HG02798 (cell line): ENCODE measurements at regions not wholly inside any gene's neighbourhood (a gene's known extent, or its start where the extent isn't known, plus 50 kb on each side); places are given as distances from the start of the nearest gene placed in this dataset.

Experiments
- ATAC-seq: cut with Tn5 transposase; IDR thresholded peaks from one replicate; pipeline ENCODE4 v1.9.1; 2021; ENCODE audit warnings: mild to moderate bottlenecking; ENCODE audit not compliant: unreplicated experiment, poor library complexity

DNA sequence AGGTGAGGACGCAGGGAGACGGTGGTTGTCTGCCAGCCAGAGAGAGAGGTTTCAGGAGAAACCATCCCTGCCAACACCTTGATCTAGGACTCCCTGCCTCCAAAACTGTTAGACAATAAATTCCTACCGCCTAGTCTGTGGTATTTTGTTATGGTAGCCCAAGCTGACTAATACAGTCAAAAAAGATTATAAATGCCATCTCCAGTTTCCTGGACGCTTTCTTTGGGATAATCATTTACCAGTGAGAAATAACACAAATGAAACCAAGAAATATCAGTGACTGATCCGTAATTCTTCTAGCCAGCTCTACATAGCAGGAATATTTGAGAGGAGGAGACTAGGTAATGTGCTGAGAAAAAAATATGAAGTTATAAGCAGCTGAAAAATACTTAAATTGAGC lies 707.8 kb upstream of the LMCD1 start:
- no peak for ATAC-seq

- ATAC-seq, result no peak
Measured at GRCh38 chr3:7798276-7798675, 703.3 kb upstream of the LMCD1 start.

DNA sequence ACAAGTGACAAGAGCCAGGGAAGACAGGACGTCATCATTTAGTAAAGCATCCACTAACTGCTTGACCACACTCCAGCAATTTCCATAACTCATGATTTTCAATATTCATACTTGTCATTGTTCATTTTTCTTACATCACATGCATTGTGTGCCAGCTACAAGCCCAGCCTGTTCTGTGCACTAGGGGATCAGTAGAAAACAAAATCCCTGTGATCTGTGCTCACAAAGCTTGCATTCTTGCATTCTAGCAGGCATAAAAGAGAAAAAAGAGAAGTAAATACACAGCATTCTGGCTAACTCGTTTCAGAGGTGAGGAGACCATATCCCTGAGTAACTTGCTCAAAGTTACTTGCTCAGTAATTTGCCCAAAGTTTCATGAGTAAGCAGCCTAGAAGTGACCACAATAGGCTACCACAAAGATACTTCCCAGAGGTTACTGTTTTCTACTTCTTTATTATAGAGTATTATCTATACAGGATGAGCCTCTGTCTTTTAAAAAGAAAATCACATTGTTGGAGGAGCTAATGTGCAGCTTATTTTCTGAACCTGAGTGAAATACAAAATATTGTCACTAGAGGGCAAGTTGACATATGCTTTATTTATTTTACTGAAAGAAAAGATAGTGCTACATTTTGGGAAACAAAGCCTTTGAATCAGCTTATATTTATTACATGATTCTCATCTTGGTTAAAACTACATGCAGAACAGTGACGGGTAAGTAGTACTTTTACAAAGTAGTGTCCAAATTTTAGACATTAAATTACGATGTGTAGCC lies 701.4 kb upstream of the LMCD1 start:
- ATAC-seq, result no peak

GRCh38 chr3:7812490-7812889 lies 689.1 kb upstream of the LMCD1 start:
- ATAC-seq, result no peak

- no peak for ATAC-seq
Measured at GRCh38 chr3:7813365-7813764, 688.3 kb upstream of the LMCD1 start.

- no peak for ATAC-seq
Measured at GRCh38 chr3:7817239-7817638, 684.4 kb upstream of the LMCD1 start.

- ATAC-seq, result no peak
Measured at GRCh38 chr3:7820969-7821368, 680.7 kb upstream of the LMCD1 start.

DNA sequence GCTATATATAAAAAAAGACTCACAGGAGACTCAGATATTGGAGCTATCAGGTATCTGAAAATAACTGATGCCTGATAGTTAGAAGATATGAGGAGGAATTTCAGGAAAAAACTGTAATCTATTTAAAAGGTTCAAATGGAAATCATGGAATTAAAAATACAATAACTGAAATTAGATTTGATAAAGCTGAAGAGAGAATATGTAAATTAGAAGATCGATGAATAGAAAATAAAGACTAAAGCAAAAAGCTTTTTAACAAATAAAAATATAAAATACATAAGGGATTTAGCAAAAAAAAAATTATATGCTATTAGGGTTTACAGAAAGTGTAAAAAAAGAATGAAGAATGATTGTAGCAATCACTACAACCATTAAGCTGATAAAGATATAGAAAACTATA lies 679.8 kb upstream of the LMCD1 start:
- no peak for ATAC-seq

DNA sequence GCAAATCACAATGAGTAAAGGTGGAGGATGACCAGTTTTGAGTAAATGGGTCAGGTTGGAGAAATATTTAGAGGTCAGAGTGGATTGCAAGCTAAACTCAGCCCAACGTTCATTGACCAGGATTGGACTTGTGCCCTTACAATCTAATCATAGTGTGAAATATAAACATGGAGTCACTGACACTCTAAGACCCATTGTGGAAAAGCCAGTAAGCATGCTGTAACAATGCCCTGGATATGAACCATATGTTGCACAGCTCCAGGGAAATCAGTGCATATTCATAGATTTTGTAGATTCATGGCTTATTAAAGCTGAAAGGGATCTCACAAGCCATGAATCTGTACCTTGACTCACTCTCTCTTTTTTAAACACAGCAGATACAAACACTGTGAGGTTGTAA lies 660.2 kb upstream of the LMCD1 start:
- no peak for ATAC-seq

DNA sequence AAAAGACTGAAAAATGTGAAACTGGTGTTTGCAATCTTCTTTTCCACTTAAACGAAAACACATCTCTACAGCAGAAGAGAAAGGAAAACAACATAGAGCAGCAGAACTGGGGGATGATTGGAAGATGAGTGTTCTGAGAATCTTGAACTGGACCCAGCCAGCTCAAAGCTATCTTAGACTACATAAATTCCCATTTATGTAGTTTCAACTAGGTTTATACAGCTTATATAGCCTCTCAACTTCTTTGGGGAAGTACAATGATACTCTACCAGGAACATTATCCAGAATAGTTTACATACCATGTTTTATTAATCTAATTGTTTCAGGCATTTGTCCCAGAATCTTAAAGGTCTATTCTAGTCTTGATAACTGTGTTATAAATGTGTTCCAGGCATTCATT lies 658.2 kb upstream of the LMCD1 start:
- no peak for ATAC-seq

GRCh38 chr3:7847021-7847420 lies 654.6 kb upstream of the LMCD1 start:
- ATAC-seq, result no peak

DNA sequence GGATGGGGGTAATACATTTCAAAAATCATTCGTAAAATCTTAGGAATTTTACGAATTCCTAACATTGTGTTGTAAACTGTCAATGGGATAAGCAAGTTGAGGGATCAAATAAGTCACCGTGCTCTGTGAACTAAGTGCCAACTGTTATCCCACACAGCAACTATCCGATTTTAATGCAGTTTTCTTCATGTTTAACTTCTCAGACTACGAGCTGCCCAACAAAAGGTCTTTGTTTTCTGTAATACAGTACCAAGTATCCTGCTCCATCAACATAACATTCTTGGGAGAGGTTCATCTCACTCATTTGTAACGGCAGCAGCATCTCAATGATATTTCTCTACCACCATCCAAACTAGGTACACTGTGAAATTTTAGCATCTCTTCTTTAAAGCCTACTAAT lies 654.1 kb upstream of the LMCD1 start:
- ATAC-seq, result no peak

- no peak for ATAC-seq
Measured at GRCh38 chr3:7854266-7854665, 647.4 kb upstream of the LMCD1 start.

DNA sequence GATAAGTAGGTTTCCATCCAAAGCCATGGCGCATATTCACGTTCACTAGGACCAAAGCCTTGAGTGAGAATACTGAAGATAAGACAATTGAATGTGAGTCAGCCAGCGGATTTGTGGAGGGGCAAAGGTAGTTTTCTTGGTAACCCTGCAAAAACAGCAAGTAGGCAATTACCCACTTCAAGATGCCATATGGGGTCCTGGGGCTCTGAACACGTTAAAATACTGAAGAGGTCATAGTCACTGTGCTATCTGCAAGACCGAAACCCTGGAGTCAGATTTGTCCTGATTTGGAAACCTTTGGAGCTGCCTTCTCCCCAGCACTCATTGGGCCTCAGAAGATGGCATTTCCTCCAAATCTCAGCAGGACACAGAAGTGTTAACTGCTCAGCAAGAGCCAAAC lies 646.9 kb upstream of the LMCD1 start:
- no peak for ATAC-seq

GRCh38 chr3:7865611-7866010 lies 636.0 kb upstream of the LMCD1 start:
- ATAC-seq, result no peak

DNA sequence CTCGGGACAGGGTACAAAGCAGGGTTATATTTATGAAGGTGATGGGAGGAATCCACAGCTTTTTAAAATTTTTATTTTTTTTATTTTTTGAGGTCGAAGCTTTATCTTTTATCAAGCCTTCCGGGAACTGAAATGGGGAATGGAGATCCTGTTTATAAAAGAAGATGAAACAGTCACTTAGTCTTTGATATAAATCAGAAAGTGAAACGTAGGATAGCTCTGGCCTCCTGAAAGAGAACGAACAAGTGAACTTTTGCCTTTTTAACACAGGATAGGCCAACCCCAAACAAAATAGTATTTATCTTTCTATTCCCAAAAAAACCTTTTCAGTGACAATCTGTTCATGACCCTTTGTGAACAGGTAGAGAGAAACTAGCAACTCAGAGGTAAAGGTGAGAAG lies 634.0 kb upstream of the LMCD1 start:
- ATAC-seq, result no peak

- ATAC-seq, result no peak
Measured at GRCh38 chr3:7871003-7871560, 630.5 kb upstream of the LMCD1 start.

GRCh38 chr3:7874116-7874515 lies 627.5 kb upstream of the LMCD1 start:
- no peak for ATAC-seq

GRCh38 chr3:7875925-7876324 lies 625.7 kb upstream of the LMCD1 start:
- ATAC-seq, result no peak

- ATAC-seq, result no peak
Measured at GRCh38 chr3:7876741-7877297, 624.8 kb upstream of the LMCD1 start.

- no peak for ATAC-seq
Measured at GRCh38 chr3:7877312-7877711, 624.3 kb upstream of the LMCD1 start.

- no peak for ATAC-seq
Measured at GRCh38 chr3:7879572-7879971, 622.1 kb upstream of the LMCD1 start.
